HEK293 (cell line): ENCODE measurements at regions not wholly inside any gene's neighbourhood (a gene's known extent, or its start where the extent isn't known, plus 50 kb on each side); places are given as distances from the start of the nearest gene placed in this dataset.

Source experiments
- CTCF ChIA-PET: fragments of 350-600 bp; formaldehyde crosslinking; extraction: SDS; loops from one replicate; lab custom pipeline; 2021; ENCODE audit warnings: antibody characterized with exemption; lab: Yijun Ruan, JAX
- POLR2A ChIA-PET: fragments of 300-600 bp; formaldehyde crosslinking; extraction: SDS; loops from one replicate; lab custom pipeline; 2020; ENCODE audit warnings: antibody characterized with exemption, inconsistent platforms; lab: Yijun Ruan, JAX
- H3K27ac ChIP-seq: fragments of 200-500 bp; sonication (Bioruptor generic); 2 replicates; pipeline ENCODE4 v1.5.1; 2014; ENCODE audit warnings: low read depth, low read length, control low read depth, inconsistent platforms; ENCODE audit errors: extremely low read depth
- H3K36me3 ChIP-seq, 2 experiments: fragments of 200-500 bp in 1 of 2; sonication (Bioruptor generic) in 1 of 2; 1 replicate in 1 of 2; 2 replicates in 1 of 2; pipeline ENCODE4 v1.5.1; 2014 to 2017; ENCODE audit warnings: inconsistent platforms in 2 of 2, low read length in 2 of 2; ENCODE audit not compliant: control insufficient read depth in 2 of 2, insufficient read depth in 1 of 2
- H3K4me1 ChIP-seq: fragments of 200-500 bp; sonication (Bioruptor generic); 2 replicates; pipeline ENCODE4 v1.5.1; 2014; ENCODE audit warnings: mild to moderate bottlenecking, low read length, inconsistent platforms; ENCODE audit not compliant: control insufficient read depth, insufficient read depth
- H3K4me3 ChIP-seq: 2 replicates; pipeline ENCODE4 v1.5.1; 2011; ENCODE audit warnings: low read depth, mild to moderate bottlenecking, control low read depth, low read length, moderate library complexity
- H3K9me3 ChIP-seq: fragments of 200-500 bp; sonication (Bioruptor generic); 2 replicates; pipeline ENCODE4 v1.5.1; 2014; ENCODE audit warnings: low read depth, low read length, inconsistent platforms; ENCODE audit not compliant: control insufficient read depth, insufficient read depth
- BCL11A ChIP-seq: fragments of 450-650 bp; formaldehyde crosslinking; IDR thresholded peaks from 2 replicates; pipeline ENCODE4 v1.5.1; 2016; ENCODE audit warnings: low read depth, missing biosample characterization, missing genetic modification characterization
- FEZF1 ChIP-seq: fragments of 450-650 bp; formaldehyde crosslinking; IDR thresholded peaks from 2 replicates; pipeline ENCODE4 v1.5.1; 2016; ENCODE audit warnings: missing biosample characterization, missing genetic modification characterization
- OSR2 ChIP-seq: fragments of 450-650 bp; formaldehyde crosslinking; IDR thresholded peaks from 2 replicates; pipeline ENCODE4 v1.5.1; 2016; ENCODE audit warnings: missing biosample characterization, missing genetic modification characterization
- OVOL3 ChIP-seq: fragments of 450-650 bp; formaldehyde crosslinking; IDR thresholded peaks from 2 replicates; pipeline ENCODE4 v1.5.1; 2016; ENCODE audit warnings: missing biosample characterization, missing genetic modification characterization
- PRDM10 ChIP-seq: fragments of 450-650 bp; formaldehyde crosslinking; IDR thresholded peaks from 2 replicates; pipeline ENCODE4 v1.5.1; 2016; ENCODE audit warnings: missing biosample characterization, missing genetic modification characterization
- SALL2 ChIP-seq: fragments of 450-650 bp; formaldehyde crosslinking; IDR thresholded peaks from 2 replicates; pipeline ENCODE4 v1.5.0; 2017; ENCODE audit warnings: missing biosample characterization, mild to moderate bottlenecking, missing genetic modification characterization, borderline replicate concordance
- TRIM28 ChIP-seq: IDR thresholded peaks from 2 replicates; pipeline ENCODE4 v1.6.1; 2011; ENCODE audit warnings: low read length, control low read depth, borderline replicate concordance
- YY1 ChIP-seq: fragments of 450-650 bp; formaldehyde crosslinking; IDR thresholded peaks from 2 replicates; pipeline ENCODE4 v1.5.1; 2018; ENCODE audit warnings: missing biosample characterization, missing genetic modification characterization
- YY2 ChIP-seq: fragments of 450-650 bp; formaldehyde crosslinking; IDR thresholded peaks from 2 replicates; pipeline ENCODE4 v1.5.1; 2016; ENCODE audit warnings: missing biosample characterization, missing genetic modification characterization
- ZBTB6 ChIP-seq: fragments of 450-650 bp; formaldehyde crosslinking; IDR thresholded peaks from 2 replicates; pipeline ENCODE4 v1.5.1; 2017; ENCODE audit warnings: missing biosample characterization, missing genetic modification characterization
- ZFP37 ChIP-seq: fragments of 450-650 bp; formaldehyde crosslinking; IDR thresholded peaks from 2 replicates; pipeline ENCODE4 v1.5.1; 2016; ENCODE audit warnings: missing biosample characterization, missing genetic modification characterization
- ZNF18 ChIP-seq: fragments of 450-650 bp; formaldehyde crosslinking; IDR thresholded peaks from 2 replicates; pipeline ENCODE4 v1.5.1; 2016; ENCODE audit warnings: missing biosample characterization, missing genetic modification characterization
- ZNF202 ChIP-seq: fragments of 450-650 bp; formaldehyde crosslinking; IDR thresholded peaks from 2 replicates; pipeline ENCODE4 v1.5.1; 2016; ENCODE audit warnings: missing biosample characterization, missing genetic modification characterization, borderline replicate concordance
- ZNF223 ChIP-seq: fragments of 450-650 bp; formaldehyde crosslinking; IDR thresholded peaks from 2 replicates; pipeline ENCODE4 v1.5.1; 2016; ENCODE audit warnings: missing biosample characterization, missing genetic modification characterization
- ZNF335 ChIP-seq: fragments of 450-650 bp; formaldehyde crosslinking; conservative IDR thresholded peaks from 2 replicates; pipeline ENCODE4 v1.5.1; 2016; ENCODE audit warnings: missing biosample characterization, missing genetic modification characterization
- ZNF341 ChIP-seq: fragments of 450-650 bp; formaldehyde crosslinking; IDR thresholded peaks from 2 replicates; pipeline ENCODE4; 2016; ENCODE audit warnings: low read depth, missing biosample characterization, missing genetic modification characterization
- ZNF354C ChIP-seq: fragments of 450-650 bp; formaldehyde crosslinking; IDR thresholded peaks from 2 replicates; pipeline ENCODE4 v1.5.1; 2016; ENCODE audit warnings: missing biosample characterization, missing genetic modification characterization, low read depth, borderline replicate concordance
- ZNF37A ChIP-seq: fragments of 450-650 bp; IDR thresholded peaks from 2 replicates; pipeline ENCODE4 v1.5.1; 2018; ENCODE audit warnings: missing biosample characterization, missing genetic modification characterization
- ZNF510 ChIP-seq: fragments of 450-650 bp; formaldehyde crosslinking; IDR thresholded peaks from 2 replicates; pipeline ENCODE4 v1.5.1; 2018; ENCODE audit warnings: mild to moderate bottlenecking, missing genetic modification characterization, missing biosample characterization; ENCODE audit not compliant: insufficient replicate concordance
- ZNF521 ChIP-seq: fragments of 450-650 bp; formaldehyde crosslinking; IDR thresholded peaks from 2 replicates; pipeline ENCODE4 v1.5.1; 2017; ENCODE audit warnings: missing biosample characterization, mild to moderate bottlenecking, missing genetic modification characterization
- ZNF658 ChIP-seq: fragments of 450-650 bp; formaldehyde crosslinking; IDR thresholded peaks from 2 replicates; pipeline ENCODE4; 2016; ENCODE audit warnings: missing biosample characterization, missing genetic modification characterization
- ZNF670 ChIP-seq: fragments of 450-650 bp; formaldehyde crosslinking; IDR thresholded peaks from 2 replicates; pipeline ENCODE4 v1.5.1; 2016; ENCODE audit warnings: missing biosample characterization, missing genetic modification characterization, low read depth

GRCh38 chr10:81386817-81387216, 488.2 kb upstream of the NRG3 start (continued):
- TF ChIP-seq SALL2 (tag by site-specific recombination) = no peak
- TF ChIP-seq ZNF521 (tag by site-specific recombination) = no peak

GRCh38 chr10:81403451-81403850, 471.5 kb upstream of the NRG3 start:
- POLR2A ChIA-PET = no interaction called here
- CTCF ChIA-PET = interaction anchor here (0.6 kb wide), 1 partner anchor 128 kb away, joined by 3 read pairs; no protein-coding TSS in a partner anchor
- no peaks in the 10 kb centered on the region for H3K9me3 ChIP-seq

More at GRCh38 chr10:81403451-81403850, 471.5 kb upstream of the NRG3 start:
- Histone ChIP-seq H3K27ac (no peak overlapping the region), H3K36me3 (no peaks in the 10 kb centered on the region), H3K4me1 (no peaks in the 10 kb centered on the region), H3K4me3 (no peak overlapping the region)
- TF ChIP-seq ZNF335 (tag by site-specific recombination) (no peak), ZNF37A (tag by site-specific recombination) (no peak), ZNF354C (tag by site-specific recombination) (no peak), ZNF658 (tag by site-specific recombination) (no peak), YY2 (tag by site-specific recombination) (no peak), ZNF510 (tag by site-specific recombination) (no peak), OVOL3 (tag by site-specific recombination) (no peak), ZNF341 (tag by site-specific recombination) (no peak), FEZF1 (tag by site-specific recombination) (no peak), TRIM28 (no peak), OSR2 (no peak), ZNF670 (tag by site-specific recombination) (no peak), PRDM10 (tag by site-specific recombination) (no peak), ZBTB6 (tag by site-specific recombination) (no peak), YY1 (no peak), ZNF18 (tag by site-specific recombination) (no peak), ZNF223 (tag by site-specific recombination) (no peak), BCL11A (tag by site-specific recombination) (no peak), ZFP37 (no peak), ZNF202 (tag by site-specific recombination) (no peak)
